ENCODE measurements at regions not wholly inside any gene's neighbourhood (a gene's known extent, or its start where the extent isn't known, plus 50 kb on each side); places are given as distances from the start of the nearest gene placed in this dataset.

DNA sequence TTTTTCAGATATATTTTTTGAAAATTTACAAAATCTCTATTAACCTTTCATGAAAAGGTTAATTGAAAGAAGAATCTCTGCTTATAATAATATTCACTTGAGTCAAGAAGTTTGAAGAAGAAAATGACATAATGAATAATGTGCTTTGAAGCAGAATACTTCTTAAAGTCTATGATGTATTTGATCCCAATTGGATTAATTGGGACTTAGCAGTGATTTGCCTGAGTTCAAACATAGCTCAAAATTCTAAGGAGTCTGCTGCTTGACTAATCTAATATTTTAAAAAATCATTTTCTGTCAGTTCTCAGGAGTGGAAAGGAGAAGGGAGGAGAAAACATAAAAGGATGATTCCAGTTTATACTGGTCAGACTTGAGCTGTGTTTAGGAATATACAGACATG, 1150.4 kb upstream of the INTU start:
- TF ChIP-seq, protein P1, sequence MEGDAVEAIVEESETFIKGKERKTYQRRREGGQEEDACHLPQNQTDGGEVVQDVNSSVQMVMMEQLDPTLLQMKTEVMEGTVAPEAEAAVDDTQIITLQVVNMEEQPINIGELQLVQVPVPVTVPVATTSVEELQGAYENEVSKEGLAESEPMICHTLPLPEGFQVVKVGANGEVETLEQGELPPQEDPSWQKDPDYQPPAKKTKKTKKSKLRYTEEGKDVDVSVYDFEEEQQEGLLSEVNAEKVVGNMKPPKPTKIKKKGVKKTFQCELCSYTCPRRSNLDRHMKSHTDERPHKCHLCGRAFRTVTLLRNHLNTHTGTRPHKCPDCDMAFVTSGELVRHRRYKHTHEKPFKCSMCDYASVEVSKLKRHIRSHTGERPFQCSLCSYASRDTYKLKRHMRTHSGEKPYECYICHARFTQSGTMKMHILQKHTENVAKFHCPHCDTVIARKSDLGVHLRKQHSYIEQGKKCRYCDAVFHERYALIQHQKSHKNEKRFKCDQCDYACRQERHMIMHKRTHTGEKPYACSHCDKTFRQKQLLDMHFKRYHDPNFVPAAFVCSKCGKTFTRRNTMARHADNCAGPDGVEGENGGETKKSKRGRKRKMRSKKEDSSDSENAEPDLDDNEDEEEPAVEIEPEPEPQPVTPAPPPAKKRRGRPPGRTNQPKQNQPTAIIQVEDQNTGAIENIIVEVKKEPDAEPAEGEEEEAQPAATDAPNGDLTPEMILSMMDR (IDR thresholded peaks at IDR 0.05 in 4 of 5, conservative IDR thresholded peaks at IDR 0.05 in 1 of 5): no peak
- TF ChIP-seq POLR2A (IDR thresholded peaks at IDR 0.05): no peak
